Fibroblast of lung (primary cell): ENCODE measurements at regions not wholly inside any gene's neighbourhood (a gene's known extent, or its start where the extent isn't known, plus 50 kb on each side); places are given as distances from the start of the nearest gene placed in this dataset.

Experiments used
- DNase-seq, 2 donors: peaks; one replicate each; pipeline versions ENCODE4 v3.0.0 to v3.0.0-alpha.2; 2010; ENCODE audit warnings: low read depth in 2 of 2
- H2AFZ ChIP-seq: 2 replicates; pipeline ENCODE4 v1.5.1; 2012; ENCODE audit warnings: low read length, control low read depth, inconsistent platforms
- H3K27ac ChIP-seq: 2 replicates; pipeline ENCODE4 v1.5.1; 2011; ENCODE audit warnings: low read length, control low read depth; ENCODE audit not compliant: insufficient read depth
- H3K27me3 ChIP-seq: 2 replicates; pipeline ENCODE4 v1.5.1; 2011; ENCODE audit warnings: mild to moderate bottlenecking, low read length; ENCODE audit not compliant: control insufficient read depth, insufficient read depth
- H3K36me3 ChIP-seq: 2 replicates; pipeline ENCODE4 v1.5.1; 2011; ENCODE audit warnings: low read length; ENCODE audit not compliant: control insufficient read depth, insufficient read depth
- H3K4me1 ChIP-seq: 2 replicates; pipeline ENCODE4 v1.5.1; 2011; ENCODE audit warnings: low read length; ENCODE audit not compliant: control insufficient read depth, insufficient read depth; ENCODE audit errors: extremely low read depth
- H3K4me2 ChIP-seq: 2 replicates; pipeline ENCODE4 v1.5.1; 2011; ENCODE audit warnings: low read length, control low read depth; ENCODE audit not compliant: insufficient read depth; ENCODE audit errors: extremely low read depth
- H3K4me3 ChIP-seq, 4 experiments: fragments of 200-600 bp in 1 of 4; sonication (generic) in 1 of 4; replicated peaks in 1 of 4; 2 replicates each; pipeline ENCODE4 v1.5.1; 2011 to 2016; ENCODE audit warnings: low read length in 4 of 4, low read depth in 3 of 4, mild to moderate bottlenecking in 3 of 4, control low read depth in 2 of 4, inconsistent platforms in 1 of 4, mixed read lengths in 1 of 4; ENCODE audit not compliant: insufficient read depth in 1 of 4; ENCODE audit errors: control extremely low read depth in 1 of 4
- H3K79me2 ChIP-seq: 2 replicates; pipeline ENCODE4 v1.5.1; 2012; ENCODE audit warnings: mild to moderate bottlenecking, low read length, inconsistent platforms; ENCODE audit not compliant: control insufficient read depth, insufficient read depth
- H3K9ac ChIP-seq: 2 replicates; pipeline ENCODE4 v1.5.1; 2011; ENCODE audit warnings: mild to moderate bottlenecking, low read length, control low read depth; ENCODE audit not compliant: insufficient read depth
- H3K9me3 ChIP-seq: 2 replicates; pipeline ENCODE4 v1.5.1; 2012; ENCODE audit warnings: low read depth, low read length; ENCODE audit not compliant: control insufficient read depth, insufficient read depth
- H4K20me1 ChIP-seq: 2 replicates; pipeline ENCODE4 v1.5.1; 2011; ENCODE audit warnings: low read length; ENCODE audit not compliant: control insufficient read depth, insufficient read depth; ENCODE audit errors: extremely low read depth
- EZH2 ChIP-seq: IDR thresholded peaks from 2 replicates; pipeline ENCODE4 v1.5.1; 2012; ENCODE audit warnings: low read length, control low read depth, mild to moderate bottlenecking; ENCODE audit errors: missing control alignments
- TF ChIP-seq, protein P1 (sequence below), 2 donors: IDR thresholded peaks in 1 of 2; conservative IDR thresholded peaks in 1 of 2; 1 replicate in 1 of 2; 2 replicates in 1 of 2; pipeline ENCODE4 v1.5.1; 2011 to 2012; ENCODE audit warnings: low read length in 2 of 2, control low read depth in 1 of 2, inconsistent platforms in 1 of 2, low read depth in 1 of 2, mild to moderate bottlenecking in 1 of 2

DNA sequence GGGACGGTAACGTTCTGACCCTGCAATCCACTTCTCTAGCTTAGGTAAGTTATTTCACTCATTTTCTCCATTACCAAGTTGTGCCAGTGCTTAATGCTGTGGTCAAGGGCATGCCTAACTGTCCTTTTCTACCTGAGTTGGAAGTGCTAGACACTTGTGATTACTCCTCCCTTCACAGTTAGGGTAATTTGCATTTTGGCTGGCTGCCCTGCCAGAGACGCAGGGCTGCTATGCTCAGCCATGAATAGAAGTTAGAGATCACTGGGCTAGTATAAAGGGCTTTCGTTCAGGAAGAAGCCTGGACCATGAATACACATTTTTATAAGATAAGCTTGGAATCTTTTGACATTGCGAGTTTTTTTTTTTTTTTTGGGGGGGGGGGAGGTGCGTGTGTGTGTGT lies 633.2 kb upstream of the NEGR1 start:
- no peak for DNase-seq
- Histone ChIP-seq H3K27ac (no peak overlapping the region), H2AFZ (no peak overlapping the region), H3K9me3 (no peaks in the 10 kb centered on the region), H3K79me2 (no peaks in the 10 kb centered on the region), H3K4me1 (no peaks in the 10 kb centered on the region), H4K20me1 (no peaks in the 10 kb centered on the region), H3K4me3 (no peak overlapping the region), H3K27me3 (no peaks in the 10 kb centered on the region), H3K36me3 (no peaks in the 10 kb centered on the region), H3K9ac (no peak overlapping the region), H3K4me2 (no peak overlapping the region)
- TF ChIP-seq, protein P1, sequence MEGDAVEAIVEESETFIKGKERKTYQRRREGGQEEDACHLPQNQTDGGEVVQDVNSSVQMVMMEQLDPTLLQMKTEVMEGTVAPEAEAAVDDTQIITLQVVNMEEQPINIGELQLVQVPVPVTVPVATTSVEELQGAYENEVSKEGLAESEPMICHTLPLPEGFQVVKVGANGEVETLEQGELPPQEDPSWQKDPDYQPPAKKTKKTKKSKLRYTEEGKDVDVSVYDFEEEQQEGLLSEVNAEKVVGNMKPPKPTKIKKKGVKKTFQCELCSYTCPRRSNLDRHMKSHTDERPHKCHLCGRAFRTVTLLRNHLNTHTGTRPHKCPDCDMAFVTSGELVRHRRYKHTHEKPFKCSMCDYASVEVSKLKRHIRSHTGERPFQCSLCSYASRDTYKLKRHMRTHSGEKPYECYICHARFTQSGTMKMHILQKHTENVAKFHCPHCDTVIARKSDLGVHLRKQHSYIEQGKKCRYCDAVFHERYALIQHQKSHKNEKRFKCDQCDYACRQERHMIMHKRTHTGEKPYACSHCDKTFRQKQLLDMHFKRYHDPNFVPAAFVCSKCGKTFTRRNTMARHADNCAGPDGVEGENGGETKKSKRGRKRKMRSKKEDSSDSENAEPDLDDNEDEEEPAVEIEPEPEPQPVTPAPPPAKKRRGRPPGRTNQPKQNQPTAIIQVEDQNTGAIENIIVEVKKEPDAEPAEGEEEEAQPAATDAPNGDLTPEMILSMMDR (conservative IDR thresholded peaks at IDR 0.05 in 1 of 2, IDR thresholded peaks at IDR 0.05 in 1 of 2; ENCODE audit: low read depth in 1 of 2, low read length in 2 of 2) = no peak
- TF ChIP-seq EZH2 = no peak

DNA sequence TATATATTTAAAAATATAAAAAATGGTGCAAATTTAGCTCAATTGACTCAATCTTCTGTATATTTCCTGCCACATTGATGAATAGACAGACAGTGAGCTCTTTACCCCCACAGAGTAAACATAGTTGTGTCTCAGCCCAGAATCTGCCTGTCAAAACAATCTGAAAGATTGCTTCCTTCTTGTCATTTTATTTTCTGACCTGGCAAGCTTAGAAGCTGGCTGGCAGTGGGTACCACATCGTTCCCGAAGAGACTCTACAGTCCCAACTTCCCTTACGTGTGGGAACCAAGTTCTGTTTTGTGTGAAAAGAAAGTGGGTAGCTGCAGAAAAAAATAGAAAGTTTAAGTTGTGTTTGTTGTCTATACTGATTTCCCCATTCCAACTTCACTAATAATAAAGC lies 629.3 kb upstream of the NEGR1 start:
- Histone ChIP-seq H4K20me1 (no peaks in the 10 kb centered on the region), H3K9me3 (no peaks in the 10 kb centered on the region), H3K36me3 (no peaks in the 10 kb centered on the region), H3K4me2 (no peak overlapping the region), H3K79me2 (no peaks in the 10 kb centered on the region), H3K9ac (no peak overlapping the region), H3K27ac (no peak overlapping the region), H3K4me3 (no peak overlapping the region), H2AFZ (no peak overlapping the region), H3K4me1 (no peaks in the 10 kb centered on the region), H3K27me3 (no peaks in the 10 kb centered on the region)
- DNase-seq = no peak
- TF ChIP-seq, protein P1 (conservative IDR thresholded peaks at IDR 0.05 in 1 of 2, IDR thresholded peaks at IDR 0.05 in 1 of 2; ENCODE audit: low read depth in 1 of 2, low read length in 2 of 2) = no peak
- TF ChIP-seq EZH2 = no peak

DNA sequence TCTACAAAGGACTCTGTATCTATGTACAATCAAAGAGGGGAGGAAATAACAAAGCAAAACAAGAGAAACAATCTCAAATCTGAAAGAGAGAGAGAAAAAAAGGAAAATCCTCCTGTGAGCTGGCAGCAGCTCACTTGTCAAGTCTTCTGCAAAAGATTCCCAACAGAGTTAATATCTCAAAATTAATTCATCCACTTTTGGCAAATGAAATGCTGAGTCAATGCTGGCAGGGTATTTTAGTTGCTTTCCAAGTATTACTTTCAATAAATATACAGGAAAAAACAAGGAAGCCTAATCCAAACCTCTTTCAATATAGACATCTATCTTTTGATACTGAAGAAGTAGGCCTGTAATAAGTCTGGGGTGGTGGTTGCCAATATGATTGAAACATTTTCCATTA lies 613.9 kb upstream of the NEGR1 start:
- no peaks in the 10 kb centered on the region for H4K20me1 ChIP-seq
- H3K4me2 ChIP-seq = no peak overlapping the region
- H3K79me2 ChIP-seq = no peaks in the 10 kb centered on the region
- H3K27me3 ChIP-seq = no peaks in the 10 kb centered on the region
- H3K4me3 ChIP-seq = no peak overlapping the region
- no peaks in the 10 kb centered on the region for H3K9me3 ChIP-seq
- TF ChIP-seq EZH2 = no peak
- TF ChIP-seq, protein P1 (conservative IDR thresholded peaks at IDR 0.05 in 1 of 2, IDR thresholded peaks at IDR 0.05 in 1 of 2; ENCODE audit: low read depth in 1 of 2, low read length in 2 of 2) = no peak
- H3K27ac ChIP-seq = no peak overlapping the region
- no peaks in the 10 kb centered on the region for H3K4me1 ChIP-seq
- no peaks in the 10 kb centered on the region for H3K36me3 ChIP-seq
- peak in 1 of 2 donors; percentile 6 for DNase-seq
- H2AFZ ChIP-seq = no peak overlapping the region
- no peak overlapping the region for H3K9ac ChIP-seq
